ENCODE measurements at regions not wholly inside any gene's neighbourhood (a gene's known extent, or its start where the extent isn't known, plus 50 kb on each side); places are given as distances from the start of the nearest gene placed in this dataset.
A peak's percentile ranks its signal among the peaks of the same experiment; 100 is the strongest.

- H3K27ac Mint-ChIP-seq: no peak overlapping the region
- no peak overlapping the region for H3K4me3 Mint-ChIP-seq
- DNase-seq: no peak
- POLR2A ChIA-PET: no interaction called here
- H3K27me3 Mint-ChIP-seq: no peaks in the 10 kb centered on the region
- intact Hi-C loops (cut with micrococcal nuclease): no loop called here
- no peaks in the 10 kb centered on the region for H3K4me1 Mint-ChIP-seq (ENCODE audit: low read depth)
- H3K9me3 Mint-ChIP-seq: no peaks in the 10 kb centered on the region
- H3K36me3 Mint-ChIP-seq: no peaks in the 10 kb centered on the region
- CTCF ChIA-PET: no interaction called here
These were observed 403.2 kb upstream of the RASGEF1B start for GRCh38 chr4:81874661-81875515.

- intact Hi-C loops (cut with micrococcal nuclease): no loop called here
- Mint-ChIP-seq H3K36me3 (no peaks in the 10 kb centered on the region), H3K9me3 (no peaks in the 10 kb centered on the region), H3K4me1 (ENCODE audit: low read depth) (no peaks in the 10 kb centered on the region), H3K27ac (no peak overlapping the region), H3K27me3 (no peaks in the 10 kb centered on the region), H3K4me3 (no peak overlapping the region)
- POLR2A ChIA-PET: interaction anchor here (0.6 kb wide), 1 partner anchor 183 kb away, joined by 3 read pairs; no protein-coding TSS in a partner anchor
- DNase-seq: no peak
- CTCF ChIA-PET: no interaction called here
These were observed 398.6 kb upstream of the RASGEF1B start for GRCh38 chr4:81870275-81870674.

GRCh38 chr4:81860111-81860510 lies 388.4 kb upstream of the RASGEF1B start:
- peaks cover 2% of the 10 kb centered on the region for H3K9me3 Mint-ChIP-seq
- peaks cover 6% of the 10 kb centered on the region for H3K27me3 Mint-ChIP-seq
- CTCF ChIA-PET: interaction anchor here (1.0 kb wide), 1 partner anchor 508 kb away, joined by 5 read pairs; no protein-coding TSS in a partner anchor
- no peak overlapping the region for H3K4me3 Mint-ChIP-seq
- DNase-seq: no peak
- no peaks in the 10 kb centered on the region for H3K4me1 Mint-ChIP-seq (ENCODE audit: low read depth)
- peaks cover under 1% of the 10 kb centered on the region for H3K36me3 Mint-ChIP-seq
- POLR2A ChIA-PET: no interaction called here
- intact Hi-C loops (cut with micrococcal nuclease): no loop called here
- H3K27ac Mint-ChIP-seq: no peak overlapping the region

GRCh38 chr4:81854406-81854805 lies 382.7 kb upstream of the RASGEF1B start:
- Mint-ChIP-seq H3K9me3 (peaks cover 19% of the 10 kb centered on the region), H3K4me1 (ENCODE audit: low read depth) (peaks cover 8% of the 10 kb centered on the region), H3K27ac (no peak overlapping the region), H3K36me3 (peaks cover 15% of the 10 kb centered on the region), H3K27me3 (no peaks in the 10 kb centered on the region), H3K4me3 (no peak overlapping the region)
- CTCF ChIA-PET: no interaction called here
- intact Hi-C loops (cut with micrococcal nuclease): no loop called here
- DNase-seq: no peak
- POLR2A ChIA-PET: no interaction called here

- intact Hi-C loops (cut with micrococcal nuclease): no loop called here
- POLR2A ChIA-PET: interaction anchor here (1.2 kb wide), 1 partner anchor 380 kb away, joined by 3 read pairs; the partner anchor contains the start of gene RASGEF1B
- peaks cover 8% of the 10 kb centered on the region for H3K4me1 Mint-ChIP-seq (ENCODE audit: low read depth)
These were observed 380.5 kb upstream of the RASGEF1B start for GRCh38 chr4:81852031-81852715.

DNA sequence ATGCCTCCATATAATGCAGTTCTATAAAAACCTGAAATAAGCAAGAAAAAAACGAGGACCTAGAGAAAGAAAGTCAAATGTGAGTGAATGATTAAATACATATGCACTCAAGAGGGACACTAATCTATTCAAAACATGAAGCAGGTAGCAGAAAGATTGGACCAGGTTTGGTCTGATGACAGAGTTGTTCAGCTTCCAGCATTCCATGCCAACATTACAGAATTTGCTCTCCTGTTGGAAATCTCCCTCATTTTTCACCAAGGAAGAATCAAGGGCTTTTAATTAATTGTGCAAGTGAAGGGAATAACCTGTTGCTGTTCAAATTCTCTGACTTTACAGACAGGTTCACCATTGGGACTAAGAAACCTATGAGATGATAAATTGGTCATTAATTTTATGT lies 379.0 kb upstream of the RASGEF1B start:
- H3K4me1 Mint-ChIP-seq (ENCODE audit: low read depth): peaks cover 8% of the 10 kb centered on the region
- H3K27me3 Mint-ChIP-seq: peaks cover 2% of the 10 kb centered on the region
- peaks cover 15% of the 10 kb centered on the region for H3K36me3 Mint-ChIP-seq
- no peak overlapping the region for H3K4me3 Mint-ChIP-seq
- H3K27ac Mint-ChIP-seq: no peak overlapping the region
- H3K9me3 Mint-ChIP-seq: peaks cover 19% of the 10 kb centered on the region
- no peak for DNase-seq
- ChIA-PET POLR2A (interaction anchor here (1.2 kb wide), 1 partner anchor 379 kb away, joined by 3 read pairs; the partner anchor contains the start of gene RASGEF1B), CTCF (interaction anchor here (0.6 to 9.5 kb wide), 2 partner anchors 298 to 383 kb away, joined by 3 to 183 read pairs; partner anchors contain the start of gene RASGEF1B)
- intact Hi-C loops (cut with micrococcal nuclease): no loop called here

More at GRCh38 chr4:81852031-81852715, 380.5 kb upstream of the RASGEF1B start:
- no peak for DNase-seq
- no peak overlapping the region for H3K4me3 Mint-ChIP-seq
- H3K9me3 Mint-ChIP-seq: peaks cover 19% of the 10 kb centered on the region
- peaks cover 2% of the 10 kb centered on the region for H3K27me3 Mint-ChIP-seq
- peaks cover 15% of the 10 kb centered on the region for H3K36me3 Mint-ChIP-seq
- H3K27ac Mint-ChIP-seq: no peak overlapping the region
- CTCF ChIA-PET: interaction anchor here (1.7 kb wide), 1 partner anchor 8 kb away, joined by 5 read pairs; no protein-coding TSS in a partner anchor

DNA sequence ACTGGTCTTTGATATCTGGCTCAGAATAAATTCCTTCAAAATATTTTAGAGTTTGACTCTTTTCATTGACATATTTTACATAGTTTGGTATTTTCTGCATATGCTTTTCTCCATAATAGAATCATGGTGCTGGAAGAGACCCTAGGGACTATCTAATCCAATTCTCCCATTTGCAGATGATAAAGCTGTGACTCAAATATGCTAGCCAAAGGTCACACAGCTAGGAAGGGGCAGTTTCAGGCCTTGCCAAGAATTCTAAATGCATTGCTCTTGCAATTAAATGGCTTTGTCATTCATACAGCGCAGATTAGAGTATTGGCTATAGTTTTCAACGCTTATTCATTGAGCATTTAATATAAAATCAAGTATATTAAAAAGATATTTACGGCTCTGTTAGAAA lies 374.1 kb upstream of the RASGEF1B start:
- intact Hi-C loops (cut with micrococcal nuclease): loop anchor here (2.0 to 10.0 kb wide), 3 partner anchors 121 to 519 kb away; no protein-coding TSS in a partner anchor
- H3K36me3 Mint-ChIP-seq: no peaks in the 10 kb centered on the region
- ChIA-PET POLR2A (no interaction called here), CTCF (interaction anchor here (1.3 to 9.5 kb wide), 5 partner anchors 99 to 439 kb away, joined by 4 to 183 read pairs (median 5); partner anchors contain the start of gene RASGEF1B)
- H3K4me3 Mint-ChIP-seq: no peak overlapping the region
- DNase-seq: no peak
- H3K9me3 Mint-ChIP-seq: no peaks in the 10 kb centered on the region
- H3K27ac Mint-ChIP-seq: no peak overlapping the region
- H3K27me3 Mint-ChIP-seq: peaks cover 2% of the 10 kb centered on the region
- peaks cover 1% of the 10 kb centered on the region for H3K4me1 Mint-ChIP-seq (ENCODE audit: low read depth)

DNA sequence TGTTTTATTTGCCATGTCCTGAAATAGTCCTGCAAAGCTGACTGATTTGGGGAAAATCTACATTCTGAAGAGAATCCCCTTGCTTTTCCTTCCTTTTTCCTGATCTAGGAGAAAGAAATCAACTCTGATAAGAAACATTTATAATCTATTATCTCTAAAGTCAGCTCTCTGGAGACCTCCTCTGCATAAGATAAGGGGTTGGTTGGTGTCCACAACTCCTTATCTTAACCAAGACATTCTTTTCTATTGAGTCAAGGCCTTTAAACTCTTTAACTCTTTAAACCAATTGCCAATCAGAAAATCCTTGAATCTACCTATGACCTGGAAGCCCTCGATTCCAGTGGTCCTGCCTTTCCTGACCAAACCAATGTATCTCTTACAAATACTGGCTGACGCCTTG lies 373.6 kb upstream of the RASGEF1B start:
- H3K36me3 Mint-ChIP-seq: no peaks in the 10 kb centered on the region
- H3K4me3 Mint-ChIP-seq: no peak overlapping the region
- H3K4me1 Mint-ChIP-seq (ENCODE audit: low read depth): peaks cover 4% of the 10 kb centered on the region
- H3K9me3 Mint-ChIP-seq: no peaks in the 10 kb centered on the region
- POLR2A ChIA-PET: no interaction called here
- no peak for DNase-seq
- no peak overlapping the region for H3K27ac Mint-ChIP-seq
- CTCF ChIA-PET: interaction anchor here (0.5 to 9.5 kb wide), 13 partner anchors 59 to 440 kb away, joined by 3 to 183 read pairs (median 4); partner anchors contain the start of gene RASGEF1B
- H3K27me3 Mint-ChIP-seq: peaks cover 2% of the 10 kb centered on the region
- intact Hi-C loops (cut with micrococcal nuclease): loop anchor here (2.0 to 10.0 kb wide), 3 partner anchors 120 to 520 kb away; no protein-coding TSS in a partner anchor

- H3K9me3 Mint-ChIP-seq: no peaks in the 10 kb centered on the region
- H3K4me3 Mint-ChIP-seq: no peak overlapping the region
- CTCF ChIA-PET: interaction anchor here (0.5 to 9.5 kb wide), 20 partner anchors 16 to 440 kb away, joined by 3 to 183 read pairs (median 4); partner anchors contain the start of gene RASGEF1B
- intact Hi-C loops (cut with micrococcal nuclease): loop anchor here (1.0 to 10.0 kb wide), 7 partner anchors 16 to 520 kb away; no protein-coding TSS in a partner anchor
- peak; percentile 79 for DNase-seq
- H3K27me3 Mint-ChIP-seq: peaks cover 2% of the 10 kb centered on the region
- peaks cover 8% of the 10 kb centered on the region for H3K4me1 Mint-ChIP-seq (ENCODE audit: low read depth)
- no peak overlapping the region for H3K27ac Mint-ChIP-seq
- POLR2A ChIA-PET: no interaction called here
- H3K36me3 Mint-ChIP-seq: no peaks in the 10 kb centered on the region
These were observed 373.0 kb upstream of the RASGEF1B start for GRCh38 chr4:81844717-81845116.

DNA sequence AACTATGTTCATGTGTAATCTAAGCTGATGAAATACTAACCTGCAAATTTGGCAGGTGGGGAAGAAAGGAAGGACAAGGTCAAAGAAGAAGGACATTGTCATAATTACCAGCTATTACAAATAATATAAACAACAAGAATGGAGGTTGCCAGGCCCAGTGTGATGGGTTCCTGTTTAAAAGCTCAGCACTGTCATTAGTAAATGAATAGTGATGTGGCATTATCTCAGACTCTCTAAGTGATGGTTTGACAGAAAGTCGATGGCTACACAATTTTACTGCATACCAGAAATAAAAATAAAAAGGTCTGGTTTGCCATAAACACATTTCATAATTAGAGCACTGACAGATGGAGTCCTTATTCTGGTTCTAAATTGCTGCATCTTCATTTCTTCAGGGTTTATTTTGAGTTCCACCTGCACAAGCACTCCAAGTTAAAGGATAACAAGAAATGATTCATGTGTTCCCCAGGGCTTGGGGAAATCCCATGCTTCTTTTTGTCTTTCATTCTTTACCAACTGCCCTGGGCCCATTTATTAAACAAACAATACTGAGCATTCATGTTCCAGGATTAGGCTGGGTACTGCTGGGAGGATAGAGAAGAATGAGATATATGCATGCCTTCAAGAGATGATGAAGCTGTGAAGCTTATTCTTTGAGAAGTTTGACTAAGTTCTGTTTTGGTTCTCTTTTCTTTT lies 367.8 kb upstream of the RASGEF1B start:
- CTCF ChIA-PET: interaction anchor here (0.6 to 2.7 kb wide), 6 partner anchors 12 to 433 kb away, joined by 3 to 13 read pairs (median 4); partner anchors contain the start of gene RASGEF1B
- H3K4me1 Mint-ChIP-seq (ENCODE audit: low read depth): peaks cover 20% of the 10 kb centered on the region
- no peaks in the 10 kb centered on the region for H3K27me3 Mint-ChIP-seq
- no peak overlapping the region for H3K4me3 Mint-ChIP-seq
- no peaks in the 10 kb centered on the region for H3K36me3 Mint-ChIP-seq
- no peaks in the 10 kb centered on the region for H3K9me3 Mint-ChIP-seq
- H3K27ac Mint-ChIP-seq: no peak overlapping the region
- intact Hi-C loops (cut with micrococcal nuclease): loop anchor here (1.0 to 10.0 kb wide), 2 partner anchors 11 to 525 kb away; no protein-coding TSS in a partner anchor
- DNase-seq: no peak
- POLR2A ChIA-PET: interaction anchor here (0.7 to 1.4 kb wide), 2 partner anchors 13 to 187 kb away, joined by 3 to 4 read pairs; no protein-coding TSS in a partner anchor

- CTCF ChIA-PET: interaction anchor here (0.6 to 2.7 kb wide), 5 partner anchors 12 to 432 kb away, joined by 3 to 13 read pairs (median 4); partner anchors contain the start of gene RASGEF1B
These were observed 366.9 kb upstream of the RASGEF1B start for GRCh38 chr4:81838586-81838985.

More at GRCh38 chr4:81838586-81838985, 366.9 kb upstream of the RASGEF1B start:
- peaks cover 20% of the 10 kb centered on the region for H3K4me1 Mint-ChIP-seq (ENCODE audit: low read depth)
- H3K4me3 Mint-ChIP-seq: no peak overlapping the region
- DNase-seq: no peak
- no peaks in the 10 kb centered on the region for H3K27me3 Mint-ChIP-seq
- POLR2A ChIA-PET: interaction anchor here (0.7 to 1.4 kb wide), 2 partner anchors 12 to 186 kb away, joined by 3 to 4 read pairs; no protein-coding TSS in a partner anchor
- no peaks in the 10 kb centered on the region for H3K9me3 Mint-ChIP-seq
- no peaks in the 10 kb centered on the region for H3K36me3 Mint-ChIP-seq
- intact Hi-C loops (cut with micrococcal nuclease): no loop called here
- no peak overlapping the region for H3K27ac Mint-ChIP-seq

All from activated CD4-positive, alpha-beta memory T cell treated with anti-CD3 and anti-CD28 coated beads for 36 hours (primary cell).